HG03025 (cell line): ENCODE measurements at regions not wholly inside any gene's neighbourhood (a gene's known extent, or its start where the extent isn't known, plus 50 kb on each side); places are given as distances from the start of the nearest gene placed in this dataset.

Experiments used
- ATAC-seq: cut with Tn5 transposase; IDR thresholded peaks from one replicate; pipeline ENCODE4 v1.9.1; 2021; ENCODE audit warnings: mild to moderate bottlenecking, moderate library complexity; ENCODE audit not compliant: unreplicated experiment, low FRiP score

- no peak for ATAC-seq
These were observed 71.8 kb upstream of the NR3C2 start for GRCh38 chr4:148514041-148514440.

GRCh38 chr4:148510211-148510610, 68.0 kb upstream of the NR3C2 start:
- ATAC-seq, result no peak

- no peak for ATAC-seq
These were observed 61.5 kb upstream of the NR3C2 start for GRCh38 chr4:148503681-148504080.

- no peak for ATAC-seq
These were observed 55.0 kb upstream of the NR3C2 start for GRCh38 chr4:148497258-148497657.

- ATAC-seq, result no peak
These were observed 53.2 kb upstream of the NR3C2 start for GRCh38 chr4:148495463-148495862.
